PC-9 (cell line): ENCODE measurements at regions not wholly inside any gene's neighbourhood (a gene's known extent, or its start where the extent isn't known, plus 50 kb on each side); places are given as distances from the start of the nearest gene placed in this dataset.

Experiments used
- BruUV-seq: library from RNA; stranded (reverse); fragments of 400-500 nt; replicated peaks from 2 replicates; lab custom pipeline; 2021; lab: Mats Ljungman, UMichigan
- CTCF ChIA-PET: fragments of 300-600 bp; sonication (Branson Sonifier 250); formaldehyde crosslinking; loops from one replicate; lab custom pipeline; 2022; ENCODE audit warnings: antibody characterized with exemption; lab: Charles Lee
- POLR2A ChIA-PET: fragments of 300-600 bp; sonication (Branson Sonifier 250); formaldehyde crosslinking; loops from one replicate; lab custom pipeline; 2022; ENCODE audit warnings: antibody characterized with exemption; ENCODE audit not compliant: unreplicated experiment; lab: Charles Lee
- DNase-seq, 2 experiments: peaks; one replicate each; pipeline versions ENCODE4 v3.0.0 to v3.0.0-alpha.2; 2015 to 2022; ENCODE audit warnings: mixed read lengths in 1 of 2
- H2AFZ ChIP-seq: fragments of 200-600 bp; sonication (generic); 2 replicates; pipeline ENCODE4 v1.8.1; 2017; ENCODE audit warnings: antibody characterized with exemption
- H3F3A ChIP-seq: fragments of 200-600 bp; sonication (generic); 2 replicates; pipeline ENCODE4 v1.8.1; 2017; ENCODE audit warnings: antibody characterized with exemption, mild to moderate bottlenecking, low read depth; ENCODE audit not compliant: insufficient read depth
- H3K27ac ChIP-seq: fragments of 200-600 bp; sonication (generic); 2 replicates; pipeline ENCODE4 v1.6.1; 2016; ENCODE audit warnings: mixed run types
- H3K27me3 ChIP-seq: fragments of 200-600 bp; sonication (generic); 2 replicates; pipeline ENCODE4 v1.6.1; 2016; ENCODE audit warnings: low read depth, mixed run types; ENCODE audit not compliant: insufficient read depth
- H3K36me3 ChIP-seq: fragments of 200-600 bp; sonication (generic); 2 replicates; pipeline ENCODE4 v1.6.1; 2016; ENCODE audit warnings: low read depth, mixed run types
- H3K4me1 ChIP-seq: fragments of 200-600 bp; sonication (generic); replicated peaks from 2 replicates; pipeline ENCODE4 v1.6.1; 2016; ENCODE audit warnings: mixed run types; ENCODE audit not compliant: insufficient read depth
- H3K4me2 ChIP-seq: fragments of 200-600 bp; sonication (generic); 2 replicates; pipeline ENCODE4 v1.6.1; 2017; ENCODE audit warnings: mixed run types
- H3K4me3 ChIP-seq: fragments of 200-600 bp; sonication (generic); 2 replicates; pipeline ENCODE4 v1.6.1; 2016; ENCODE audit warnings: mixed run types
- H3K79me2 ChIP-seq: fragments of 200-600 bp; sonication (generic); 2 replicates; pipeline ENCODE4 v1.6.1; 2017; ENCODE audit warnings: low read depth, mixed run types
- H3K9me2 ChIP-seq: fragments of 200-600 bp; sonication (generic); 2 replicates; pipeline ENCODE4 v1.8.1; 2017; ENCODE audit warnings: mild to moderate bottlenecking; ENCODE audit not compliant: insufficient read depth
- H3K9me3 ChIP-seq: fragments of 200-600 bp; sonication (generic); 2 replicates; pipeline ENCODE4 v1.8.1; 2016; ENCODE audit warnings: low read depth; ENCODE audit not compliant: insufficient read depth
- H4K20me1 ChIP-seq: fragments of 200-600 bp; sonication (generic); 2 replicates; pipeline ENCODE4 v1.8.1; 2017; ENCODE audit not compliant: insufficient read depth
- EZH2 ChIP-seq: fragments of 200-600 bp; sonication (generic); IDR thresholded peaks from 2 replicates; pipeline ENCODE4 v1.8.0; 2017; ENCODE audit warnings: antibody characterized with exemption, low read depth
- intact Hi-C: fragments of 100-400 bp; cut with micrococcal nuclease; formaldehyde crosslinking; loops from one replicate; pipeline ENCODE4 v1.10.0; 2022; ENCODE audit not compliant: unreplicated experiment
- TF ChIP-seq, protein P1 (sequence below): fragments of 200-600 bp; sonication (generic); conservative IDR thresholded peaks from 2 replicates; pipeline ENCODE4 v1.6.1; 2017; ENCODE audit warnings: mixed run types, antibody characterized with exemption, mild to moderate bottlenecking, moderate library complexity

DNA sequence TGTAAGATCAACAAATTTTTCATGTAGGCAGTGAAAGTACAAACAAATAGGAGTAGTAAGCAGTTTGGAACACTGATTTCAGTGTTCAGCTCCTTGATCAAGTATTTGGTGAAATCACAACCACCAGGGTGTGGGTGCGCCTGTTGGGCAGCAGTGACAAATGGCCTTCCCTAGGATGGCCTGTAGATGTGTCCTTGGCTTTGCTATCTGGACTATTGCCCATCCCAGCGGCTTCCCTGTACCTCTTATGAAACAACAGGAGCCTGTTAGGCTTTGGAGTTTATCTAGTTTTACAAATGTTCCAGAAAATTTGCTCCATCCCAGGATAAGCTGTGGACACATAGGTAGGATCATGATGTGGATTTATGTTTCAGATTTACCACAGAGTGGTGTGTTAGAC is 216.8 kb upstream of the FAT1 start:
- Histone ChIP-seq H3K9me3 (no peaks in the 10 kb centered on the region), H3K79me2 (no peaks in the 10 kb centered on the region), H3K4me2 (no peak overlapping the region), H4K20me1 (no peaks in the 10 kb centered on the region), H2AFZ (no peak overlapping the region), H3K36me3 (no peaks in the 10 kb centered on the region), H3F3A (peaks cover 13% of the 10 kb centered on the region; the same call in 1 of the 2 replicates), H3K9me2 (no peaks in the 10 kb centered on the region), H3K27ac (no peak overlapping the region), H3K4me1 (peaks cover 17% of the 10 kb centered on the region), H3K27me3 (no peaks in the 10 kb centered on the region), H3K4me3 (no peak overlapping the region)
- POLR2A ChIA-PET, result no interaction called here
- intact Hi-C loops, result no loop called here
- no peak for DNase-seq
- BruUV-seq, result no TSS peak
- CTCF ChIA-PET, result no interaction called here
- TF ChIP-seq, protein P1, sequence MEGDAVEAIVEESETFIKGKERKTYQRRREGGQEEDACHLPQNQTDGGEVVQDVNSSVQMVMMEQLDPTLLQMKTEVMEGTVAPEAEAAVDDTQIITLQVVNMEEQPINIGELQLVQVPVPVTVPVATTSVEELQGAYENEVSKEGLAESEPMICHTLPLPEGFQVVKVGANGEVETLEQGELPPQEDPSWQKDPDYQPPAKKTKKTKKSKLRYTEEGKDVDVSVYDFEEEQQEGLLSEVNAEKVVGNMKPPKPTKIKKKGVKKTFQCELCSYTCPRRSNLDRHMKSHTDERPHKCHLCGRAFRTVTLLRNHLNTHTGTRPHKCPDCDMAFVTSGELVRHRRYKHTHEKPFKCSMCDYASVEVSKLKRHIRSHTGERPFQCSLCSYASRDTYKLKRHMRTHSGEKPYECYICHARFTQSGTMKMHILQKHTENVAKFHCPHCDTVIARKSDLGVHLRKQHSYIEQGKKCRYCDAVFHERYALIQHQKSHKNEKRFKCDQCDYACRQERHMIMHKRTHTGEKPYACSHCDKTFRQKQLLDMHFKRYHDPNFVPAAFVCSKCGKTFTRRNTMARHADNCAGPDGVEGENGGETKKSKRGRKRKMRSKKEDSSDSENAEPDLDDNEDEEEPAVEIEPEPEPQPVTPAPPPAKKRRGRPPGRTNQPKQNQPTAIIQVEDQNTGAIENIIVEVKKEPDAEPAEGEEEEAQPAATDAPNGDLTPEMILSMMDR, result no peak
- no peak for TF ChIP-seq EZH2

DNA sequence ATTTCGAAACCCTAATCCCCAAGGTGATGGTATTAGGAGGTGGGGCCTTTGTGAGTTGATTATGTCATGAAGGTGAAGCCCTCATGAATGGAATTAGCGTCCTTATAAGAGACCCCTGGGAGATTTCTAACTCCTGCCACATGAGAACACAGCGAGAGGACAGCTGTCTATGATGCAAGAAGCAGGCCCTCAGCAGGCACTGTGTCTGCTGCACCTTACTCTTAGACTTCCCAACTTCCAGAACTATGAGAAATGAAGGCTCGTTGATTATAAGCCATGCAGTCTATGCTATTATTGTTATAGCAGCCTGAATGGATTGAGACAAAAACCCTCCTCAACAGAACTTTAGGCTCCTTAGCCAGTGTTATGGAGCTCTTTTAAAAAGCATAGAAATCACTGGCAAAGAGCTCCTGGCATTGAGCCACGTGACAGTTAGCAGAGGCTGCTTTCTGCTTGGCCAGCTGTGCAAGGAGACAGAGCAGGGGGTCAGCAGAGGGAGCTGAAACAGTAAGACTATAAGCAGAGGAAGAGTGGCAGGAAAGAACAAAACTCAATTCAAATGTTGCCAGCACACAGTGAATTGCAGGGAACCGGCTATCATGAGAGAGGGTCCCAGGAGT is 219.2 kb upstream of the FAT1 start:
- intact Hi-C loops, result no loop called here
- Histone ChIP-seq H2AFZ (no peak overlapping the region), H3K9me2 (no peaks in the 10 kb centered on the region), H3K79me2 (no peaks in the 10 kb centered on the region), H3K4me1 (no peaks in the 10 kb centered on the region), H3F3A (no peaks in the 10 kb centered on the region), H3K27me3 (no peaks in the 10 kb centered on the region), H3K27ac (no peak overlapping the region), H3K4me2 (no peak overlapping the region), H4K20me1 (no peaks in the 10 kb centered on the region), H3K9me3 (no peaks in the 10 kb centered on the region), H3K4me3 (no peak overlapping the region), H3K36me3 (no peaks in the 10 kb centered on the region)
- BruUV-seq, result no TSS peak
- TF ChIP-seq EZH2, result no peak
- TF ChIP-seq, protein P1, result no peak
- ChIA-PET POLR2A (no interaction called here), CTCF (no interaction called here)
- DNase-seq, result no peak

DNA sequence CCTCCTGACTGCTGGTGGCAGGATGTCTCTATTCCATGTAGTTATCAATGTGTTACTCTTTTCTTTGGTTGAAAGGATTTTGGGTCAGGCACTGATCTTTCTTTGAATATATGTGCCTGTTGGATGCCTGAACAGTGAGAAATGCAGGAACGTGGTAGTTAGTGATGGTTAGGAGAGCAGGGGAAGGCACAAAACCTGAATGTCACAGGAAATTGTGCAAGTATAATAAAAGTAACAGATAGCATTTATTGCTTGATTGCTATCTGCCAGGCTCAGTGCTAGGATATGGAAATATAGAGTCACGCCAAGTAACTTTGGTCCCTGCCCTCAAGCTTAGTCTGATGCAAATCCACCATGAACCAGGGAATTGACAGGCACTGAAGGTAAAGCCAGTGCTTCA is 219.8 kb upstream of the FAT1 start:
- ChIA-PET POLR2A (no interaction called here), CTCF (no interaction called here)
- no peak for DNase-seq
- H3F3A ChIP-seq, result no peaks in the 10 kb centered on the region
- H2AFZ ChIP-seq, result no peak overlapping the region
- no peaks in the 10 kb centered on the region for H3K9me2 ChIP-seq
- H3K4me1 ChIP-seq, result no peaks in the 10 kb centered on the region
- H3K4me3 ChIP-seq, result no peak overlapping the region
- no peaks in the 10 kb centered on the region for H3K27me3 ChIP-seq
- no peak overlapping the region for H3K27ac ChIP-seq
- intact Hi-C loops, result no loop called here
- no peak overlapping the region for H3K4me2 ChIP-seq
- H4K20me1 ChIP-seq, result no peaks in the 10 kb centered on the region
- BruUV-seq, result no TSS peak
- H3K36me3 ChIP-seq, result no peaks in the 10 kb centered on the region
- H3K9me3 ChIP-seq, result no peaks in the 10 kb centered on the region
- no peaks in the 10 kb centered on the region for H3K79me2 ChIP-seq
- no peak for TF ChIP-seq EZH2
- TF ChIP-seq, protein P1, result no peak
